Mammary epithelial cell (primary cell): ENCODE measurements at regions not wholly inside any gene's neighbourhood (a gene's known extent, or its start where the extent isn't known, plus 50 kb on each side); places are given as distances from the start of the nearest gene placed in this dataset.

Experiments
- EZH2 ChIP-seq: IDR thresholded peaks from 2 replicates; pipeline ENCODE4 v1.6.1; 2012; ENCODE audit warnings: low read length, inconsistent platforms, borderline replicate concordance
- TF ChIP-seq, protein P1 (sequence below), 2 donors: IDR thresholded peaks in 1 of 2; conservative IDR thresholded peaks in 1 of 2; 2 replicates each; pipeline ENCODE4 v1.5.1; 2011 to 2012; ENCODE audit warnings: inconsistent platforms in 2 of 2, low read length in 2 of 2, mild to moderate bottlenecking in 2 of 2, control low read depth in 1 of 2, low read depth in 1 of 2; ENCODE audit not compliant: insufficient read depth in 1 of 2; ENCODE audit errors: extremely low read depth in 1 of 2

DNA sequence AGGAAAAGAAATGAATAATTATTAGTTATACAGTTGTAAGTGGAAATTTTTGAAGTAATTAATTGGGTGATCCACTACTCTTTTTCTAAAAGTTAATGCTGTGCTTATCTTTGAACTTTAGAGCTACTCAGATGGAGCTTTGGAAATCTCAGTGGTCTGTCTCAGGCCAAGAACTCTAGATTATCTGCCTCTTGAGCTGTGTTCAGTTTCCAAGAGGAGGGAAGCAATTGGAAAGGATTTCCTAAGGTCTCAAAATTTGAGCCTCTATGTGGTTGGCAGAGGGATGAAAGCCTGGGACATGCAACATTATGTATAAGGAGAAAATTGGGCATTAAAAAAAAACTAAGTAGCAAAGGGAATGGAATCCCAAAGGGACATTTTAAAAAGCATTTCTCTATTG lies 334.0 kb upstream of the PRICKLE1 start:
- TF ChIP-seq, protein P1, sequence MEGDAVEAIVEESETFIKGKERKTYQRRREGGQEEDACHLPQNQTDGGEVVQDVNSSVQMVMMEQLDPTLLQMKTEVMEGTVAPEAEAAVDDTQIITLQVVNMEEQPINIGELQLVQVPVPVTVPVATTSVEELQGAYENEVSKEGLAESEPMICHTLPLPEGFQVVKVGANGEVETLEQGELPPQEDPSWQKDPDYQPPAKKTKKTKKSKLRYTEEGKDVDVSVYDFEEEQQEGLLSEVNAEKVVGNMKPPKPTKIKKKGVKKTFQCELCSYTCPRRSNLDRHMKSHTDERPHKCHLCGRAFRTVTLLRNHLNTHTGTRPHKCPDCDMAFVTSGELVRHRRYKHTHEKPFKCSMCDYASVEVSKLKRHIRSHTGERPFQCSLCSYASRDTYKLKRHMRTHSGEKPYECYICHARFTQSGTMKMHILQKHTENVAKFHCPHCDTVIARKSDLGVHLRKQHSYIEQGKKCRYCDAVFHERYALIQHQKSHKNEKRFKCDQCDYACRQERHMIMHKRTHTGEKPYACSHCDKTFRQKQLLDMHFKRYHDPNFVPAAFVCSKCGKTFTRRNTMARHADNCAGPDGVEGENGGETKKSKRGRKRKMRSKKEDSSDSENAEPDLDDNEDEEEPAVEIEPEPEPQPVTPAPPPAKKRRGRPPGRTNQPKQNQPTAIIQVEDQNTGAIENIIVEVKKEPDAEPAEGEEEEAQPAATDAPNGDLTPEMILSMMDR (conservative IDR thresholded peaks at IDR 0.05 in 1 of 2, IDR thresholded peaks at IDR 0.05 in 1 of 2; ENCODE audit: extremely low read depth in 1 of 2, insufficient read depth in 1 of 2, low read depth in 1 of 2, low read length in 2 of 2): no peak
- no peak for TF ChIP-seq EZH2
